AG08395 (cell line): ENCODE measurements at regions not wholly inside any gene's neighbourhood (a gene's known extent, or its start where the extent isn't known, plus 50 kb on each side); places are given as distances from the start of the nearest gene placed in this dataset.
"Not testable (repeated sequence)": the region's sequence is repeated elsewhere in the genome, so short reads cannot be mapped to it uniquely, and the experiment has no call there.

Source experiments
- DNase-seq: peaks from one replicate; pipeline ENCODE4 v3.0.0; 2012; ENCODE audit warnings: mixed read lengths, low spot score

DNA sequence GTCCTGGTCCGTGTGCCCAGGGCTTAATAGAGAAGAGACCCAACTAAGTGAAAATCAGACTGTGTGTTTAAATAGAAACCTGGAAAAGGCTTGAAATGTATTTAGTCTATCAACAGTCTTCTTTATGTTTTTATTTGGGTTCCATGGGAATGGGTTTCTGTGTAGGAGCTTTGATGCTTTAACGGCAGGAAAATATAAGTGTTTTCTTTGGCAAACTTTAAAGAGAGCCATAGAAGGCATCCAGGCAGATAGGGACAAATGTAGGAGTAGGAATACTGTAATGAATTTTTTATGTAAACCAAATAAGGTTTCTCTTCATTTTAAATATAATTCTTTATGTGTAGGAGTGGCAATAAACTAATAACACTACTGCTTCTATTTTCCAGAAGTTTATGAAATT lies 989.0 kb downstream of the GATA3 start:
- DNase-seq: no peak

DNA sequence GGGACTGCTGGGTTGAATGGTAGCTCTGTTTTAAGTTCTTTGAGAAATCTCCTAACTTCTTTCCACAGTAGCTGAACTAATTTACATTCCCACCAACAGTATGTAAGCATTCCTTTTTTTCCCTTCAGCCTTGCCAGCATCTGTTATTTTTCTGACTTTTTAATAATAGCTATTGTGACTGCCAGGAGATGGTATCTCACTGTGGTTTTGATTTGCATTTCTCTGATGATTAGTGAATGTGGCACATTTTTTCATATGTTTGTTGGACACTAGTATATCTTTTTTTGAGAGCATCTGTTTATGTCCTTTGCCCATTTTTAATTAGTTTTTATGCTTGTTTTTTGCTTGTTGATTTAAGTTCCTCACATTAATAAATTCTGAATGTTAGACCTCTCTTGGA lies 990.8 kb downstream of the GATA3 start:
- DNase-seq: no peak

DNA sequence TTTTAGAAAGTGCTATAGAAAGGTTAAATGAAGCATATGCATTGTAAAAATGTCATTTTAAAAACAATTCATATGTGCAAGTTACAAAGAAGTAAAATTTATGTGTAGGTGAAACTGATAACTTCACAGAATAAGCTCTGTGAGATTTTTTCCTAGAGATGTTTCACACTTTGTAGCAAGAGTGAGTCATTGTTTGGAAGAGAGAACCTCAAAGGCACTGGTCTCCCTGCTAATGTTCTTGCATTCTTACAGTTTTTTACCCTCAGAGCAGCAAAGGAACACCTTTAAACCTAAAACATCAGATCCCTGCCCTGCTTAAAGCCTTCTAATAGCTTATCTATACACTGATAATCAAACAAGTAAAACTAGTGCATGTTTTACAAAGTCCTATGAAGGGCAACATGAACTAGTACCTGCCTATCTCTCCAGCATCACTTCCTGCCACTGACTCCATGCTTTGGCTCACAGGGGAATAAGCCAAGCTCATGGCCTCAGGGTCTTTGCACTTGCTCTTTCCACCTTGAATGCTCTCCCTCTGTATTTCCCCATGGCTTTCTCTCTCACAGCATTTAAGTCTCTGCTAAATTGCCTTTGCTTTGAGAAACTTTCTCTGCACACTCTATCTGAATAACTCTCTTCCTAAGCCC lies 997.0 kb downstream of the GATA3 start:
- DNase-seq: no peak

DNA sequence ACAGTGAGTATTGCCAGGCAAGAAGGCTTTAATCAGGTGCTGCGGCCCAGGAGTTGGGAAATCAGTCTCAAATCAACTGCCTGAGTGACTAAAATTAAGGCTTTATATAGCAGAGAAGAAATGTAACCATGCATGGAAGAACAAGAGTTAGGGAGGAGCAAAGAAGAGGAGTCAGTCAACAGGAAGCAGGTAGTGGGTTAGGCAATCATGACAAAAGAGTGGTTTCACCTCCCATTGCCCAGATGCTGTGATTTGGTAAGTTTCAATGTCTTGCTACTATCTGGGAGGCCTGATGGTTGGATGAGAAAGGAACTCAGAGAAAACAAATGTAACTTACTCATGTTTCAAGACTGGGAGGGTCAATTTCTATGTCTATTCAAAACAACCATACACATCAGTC lies 998.3 kb downstream of the GATA3 start:
- DNase-seq: no peak

DNA sequence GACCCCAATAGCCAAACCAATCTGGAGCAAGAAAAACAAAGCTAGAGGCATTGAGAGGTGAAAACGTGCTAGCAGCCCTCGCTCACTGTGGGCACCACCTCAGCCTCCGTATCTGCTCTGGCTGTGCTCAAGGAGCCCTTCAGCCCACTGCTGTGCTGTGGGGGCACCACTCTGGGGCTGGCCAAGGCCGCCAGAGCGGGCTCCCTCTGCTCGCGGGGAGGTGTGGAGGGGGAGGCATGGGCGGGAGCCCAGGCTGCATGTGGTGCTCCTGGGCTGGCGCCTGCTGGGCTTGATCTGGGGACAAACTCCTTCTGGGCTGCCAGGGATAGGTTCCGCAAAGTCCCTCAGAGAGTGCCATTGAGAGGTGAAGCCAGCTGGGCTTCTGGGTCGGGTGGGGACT lies 1002.0 kb downstream of the GATA3 start:
- DNase-seq: no peak

DNA sequence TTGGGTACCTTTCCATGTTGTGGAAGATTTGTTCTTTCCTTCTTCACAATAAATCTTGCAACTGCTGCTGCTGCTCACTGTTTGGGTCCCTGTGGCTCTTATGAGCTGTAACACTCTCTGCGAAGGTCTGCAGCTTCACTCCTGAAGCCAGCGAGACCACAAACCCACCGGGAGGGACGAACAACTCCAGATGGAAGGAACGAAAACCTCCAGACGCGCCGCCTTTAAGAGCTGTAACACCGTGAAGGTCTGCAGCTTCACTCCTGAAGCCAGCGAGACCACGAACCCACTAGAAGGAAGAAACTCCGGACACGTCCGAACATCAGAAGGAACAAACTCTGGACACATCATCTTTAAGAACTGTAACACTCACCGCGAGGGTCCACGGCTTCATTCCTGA lies 1002.8 kb downstream of the GATA3 start:
- DNase-seq: not testable (repeated sequence)

DNA sequence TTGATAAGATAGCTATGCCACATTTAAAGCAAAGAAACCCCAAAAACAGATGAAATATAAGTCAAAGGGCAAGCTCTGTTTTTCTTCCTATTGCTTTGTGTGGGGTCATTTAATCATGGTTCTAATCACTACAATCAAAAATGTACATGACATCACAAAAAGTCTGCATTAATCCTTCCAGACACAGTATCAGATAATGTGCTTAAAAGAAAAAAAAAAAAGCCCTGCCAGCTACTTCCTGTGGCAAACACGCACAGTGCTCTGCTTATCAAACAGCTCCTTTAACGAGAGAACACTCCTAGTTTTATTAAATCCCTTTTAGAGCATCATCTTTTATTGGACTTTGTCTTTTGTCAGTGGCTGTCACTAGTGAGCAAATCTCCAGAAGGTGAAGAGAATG lies 1005.8 kb downstream of the GATA3 start:
- no peak for DNase-seq

DNA sequence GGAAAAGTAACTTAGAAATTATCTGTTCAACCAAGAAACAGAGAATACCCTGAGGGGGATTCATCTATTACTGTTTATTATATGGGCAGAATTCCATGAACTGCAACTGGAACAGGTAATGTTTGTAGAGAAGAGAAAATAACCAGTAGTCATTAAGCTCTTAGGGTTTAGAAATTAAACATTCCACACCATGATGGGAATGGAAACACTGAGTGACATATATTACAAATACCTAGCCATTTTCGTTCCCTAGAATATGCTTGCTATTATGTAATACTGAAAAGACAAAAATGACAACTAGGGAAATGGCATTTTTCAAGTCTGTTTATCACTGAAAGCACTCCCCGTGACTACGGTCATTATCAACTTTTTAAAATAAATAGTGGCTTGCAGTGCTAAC lies 1007.4 kb downstream of the GATA3 start:
- no peak for DNase-seq

DNA sequence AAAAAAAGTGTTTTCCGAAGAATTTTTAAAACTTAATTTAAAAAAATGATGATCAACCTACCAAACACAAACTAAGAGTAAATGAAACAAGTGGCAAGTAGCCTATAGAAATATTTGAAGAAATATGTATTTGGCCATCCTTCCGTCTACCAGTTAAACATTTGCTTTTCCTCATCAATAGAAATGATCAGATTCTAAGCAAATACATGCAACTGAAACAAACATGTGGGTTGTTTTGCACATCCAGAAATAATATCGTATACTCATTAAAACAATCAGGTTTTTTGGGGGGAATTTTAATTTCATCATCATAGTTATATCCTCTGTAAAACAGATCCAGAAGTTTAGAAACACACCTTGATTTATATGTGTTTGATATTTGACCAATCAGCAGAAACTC lies 1011.7 kb downstream of the GATA3 start:
- DNase-seq: no peak

DNA sequence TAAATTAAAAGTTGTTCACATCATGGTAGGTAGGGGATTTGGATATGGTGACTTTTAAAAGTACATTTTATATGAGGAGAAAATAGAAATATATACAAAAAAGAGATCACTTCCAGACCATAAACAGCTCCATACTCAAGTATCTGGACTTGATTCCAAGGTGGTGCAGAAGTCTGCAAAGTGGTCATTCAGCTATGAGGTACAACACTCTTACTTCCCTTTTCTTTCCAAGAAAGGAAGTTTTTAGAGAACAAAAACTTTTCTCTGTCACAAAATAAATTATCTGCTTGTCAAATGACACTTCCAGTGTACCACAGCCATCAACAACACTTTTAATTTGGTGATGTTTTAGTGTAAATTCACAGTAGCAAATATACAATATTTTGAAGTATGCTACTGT lies 1013.5 kb downstream of the GATA3 start:
- DNase-seq: no peak

DNA sequence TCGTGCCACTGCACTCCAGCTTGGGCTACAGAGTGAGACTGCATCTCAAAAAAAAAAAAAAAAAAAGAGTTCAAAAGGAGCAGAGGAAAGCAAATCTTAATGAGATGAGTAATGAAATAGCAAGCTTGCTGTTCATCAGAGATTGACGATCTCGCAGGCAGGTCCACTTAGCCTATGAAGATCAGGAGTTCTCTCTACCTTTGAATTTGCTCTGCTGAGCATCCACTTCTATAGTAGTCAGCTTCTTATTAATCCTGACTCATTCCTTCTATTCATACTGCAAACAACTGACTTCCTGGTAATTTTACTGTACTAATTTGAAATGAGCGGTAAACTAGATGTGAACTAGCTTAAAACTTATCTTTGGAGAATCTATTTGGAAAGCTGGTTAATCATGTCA lies 1014.6 kb downstream of the GATA3 start:
- no peak for DNase-seq

DNA sequence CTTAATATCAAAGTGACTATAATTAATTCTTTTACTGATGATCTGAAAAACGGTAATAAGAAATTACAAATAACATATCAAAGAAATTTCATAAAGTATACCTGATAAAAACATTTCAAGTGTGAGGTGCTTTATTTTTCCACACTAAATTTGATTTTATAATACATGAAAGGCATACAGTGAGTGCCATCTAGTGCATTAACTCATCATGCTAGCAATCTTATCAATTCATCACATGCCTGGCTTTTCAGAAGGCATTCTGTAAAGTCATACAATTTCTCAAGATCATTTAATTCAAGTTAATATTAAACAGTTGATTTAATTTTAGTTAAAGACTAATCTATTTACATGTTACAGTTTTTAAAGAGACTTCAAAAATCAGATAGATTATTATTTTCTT lies 1020.9 kb downstream of the GATA3 start:
- no peak for DNase-seq

DNA sequence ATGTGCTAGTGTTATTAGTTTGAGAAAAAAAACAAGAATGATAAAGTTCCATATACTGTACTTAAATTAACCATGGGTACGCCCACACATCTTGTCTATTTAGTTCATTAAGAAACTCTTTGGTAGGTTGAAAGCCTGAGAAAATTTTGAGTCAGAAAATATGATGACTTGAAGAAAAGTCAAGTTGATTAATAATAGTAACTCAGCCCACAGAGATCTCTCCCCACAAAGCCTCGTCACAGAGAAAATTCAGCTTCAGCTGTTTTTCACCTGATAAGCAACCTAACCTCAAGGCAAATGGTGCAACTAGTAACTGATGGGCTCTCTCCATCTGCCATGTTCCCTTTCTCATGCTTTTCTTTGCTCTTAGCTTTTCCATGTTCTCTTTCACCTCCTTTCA lies 1021.6 kb downstream of the GATA3 start:
- no peak for DNase-seq

DNA sequence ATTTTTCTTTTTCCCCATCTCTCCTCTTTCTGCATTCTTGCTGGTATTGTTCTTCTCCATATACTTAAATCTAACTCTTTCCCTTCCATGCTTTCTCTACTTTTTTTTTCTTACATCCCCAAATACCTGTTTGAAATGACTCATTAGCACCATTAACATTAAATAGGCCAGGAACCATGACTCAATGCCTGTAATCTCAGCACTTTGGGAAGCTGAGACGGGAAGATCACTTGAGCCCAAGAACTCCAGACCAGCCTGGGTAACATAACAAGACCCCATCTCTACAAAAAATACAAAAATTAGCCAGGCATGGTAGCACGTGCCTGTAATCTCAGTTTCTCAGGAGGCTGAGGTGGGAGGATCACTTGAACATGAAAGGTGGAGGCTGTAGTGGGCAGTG lies 1026.8 kb downstream of the GATA3 start:
- no peak for DNase-seq

DNA sequence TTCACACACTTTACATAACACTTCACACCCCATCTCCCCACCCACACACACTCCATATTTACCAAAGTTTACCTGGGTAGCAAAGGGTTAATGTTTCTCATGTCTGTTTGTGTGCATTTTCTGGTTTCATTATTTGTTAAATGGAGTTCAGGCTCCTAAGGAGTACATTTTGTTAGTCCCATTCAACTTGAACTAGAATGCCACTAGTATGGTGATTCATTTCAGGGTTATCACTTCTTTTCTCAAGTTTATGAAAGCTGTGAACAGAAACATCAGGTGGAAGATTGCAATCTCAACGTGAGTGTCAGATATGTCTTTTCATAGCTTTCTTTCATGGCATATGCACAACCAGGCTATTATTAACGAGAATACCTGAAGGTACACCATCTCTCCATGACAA lies 1027.5 kb downstream of the GATA3 start:
- no peak for DNase-seq

DNA sequence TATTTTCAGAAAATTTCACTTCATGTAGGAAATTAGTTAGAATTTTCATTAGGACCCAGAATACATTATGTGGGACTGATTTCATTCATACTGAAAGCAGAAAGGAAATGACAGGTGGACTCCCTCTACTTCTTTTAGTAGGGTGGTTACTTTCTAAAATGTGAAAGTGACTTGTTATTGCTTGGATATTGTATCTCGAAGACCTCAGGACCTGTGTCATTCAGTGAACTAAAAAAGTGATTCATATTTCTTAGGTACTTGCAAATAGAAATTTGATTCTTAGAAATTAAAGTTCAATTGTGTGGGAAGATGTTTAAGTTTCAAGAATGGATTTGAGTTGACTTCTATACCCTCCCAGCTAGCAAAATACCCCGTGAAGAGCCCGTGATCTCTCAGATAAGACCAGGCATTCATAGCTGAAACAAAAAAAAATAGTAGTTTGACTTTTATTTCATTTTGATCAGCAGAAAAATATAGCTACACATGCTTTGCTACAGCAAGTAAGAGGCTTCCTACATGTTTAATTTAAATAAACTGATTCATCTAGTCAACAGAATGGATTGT lies 1037.1 kb downstream of the GATA3 start:
- DNase-seq: no peak

DNA sequence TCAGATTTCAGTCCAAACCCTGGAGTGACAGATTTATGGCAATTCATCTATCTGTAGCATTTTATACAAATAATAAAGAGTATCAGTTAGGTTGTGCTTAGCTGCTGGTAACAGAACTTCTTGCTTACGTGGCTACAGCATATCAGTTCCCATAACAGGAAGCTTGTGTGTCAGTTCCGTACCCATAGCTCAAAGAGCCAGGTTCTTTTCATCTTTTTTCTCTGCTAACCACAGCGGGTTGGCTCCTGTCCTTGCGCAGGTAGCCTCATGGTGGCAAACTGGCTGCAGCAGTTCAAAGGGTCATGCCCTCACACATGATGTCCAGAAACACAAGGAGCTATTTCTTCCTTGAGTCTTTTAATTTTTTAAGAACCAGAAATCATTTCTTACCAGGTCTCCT lies 1041.8 kb downstream of the GATA3 start:
- no peak for DNase-seq

DNA sequence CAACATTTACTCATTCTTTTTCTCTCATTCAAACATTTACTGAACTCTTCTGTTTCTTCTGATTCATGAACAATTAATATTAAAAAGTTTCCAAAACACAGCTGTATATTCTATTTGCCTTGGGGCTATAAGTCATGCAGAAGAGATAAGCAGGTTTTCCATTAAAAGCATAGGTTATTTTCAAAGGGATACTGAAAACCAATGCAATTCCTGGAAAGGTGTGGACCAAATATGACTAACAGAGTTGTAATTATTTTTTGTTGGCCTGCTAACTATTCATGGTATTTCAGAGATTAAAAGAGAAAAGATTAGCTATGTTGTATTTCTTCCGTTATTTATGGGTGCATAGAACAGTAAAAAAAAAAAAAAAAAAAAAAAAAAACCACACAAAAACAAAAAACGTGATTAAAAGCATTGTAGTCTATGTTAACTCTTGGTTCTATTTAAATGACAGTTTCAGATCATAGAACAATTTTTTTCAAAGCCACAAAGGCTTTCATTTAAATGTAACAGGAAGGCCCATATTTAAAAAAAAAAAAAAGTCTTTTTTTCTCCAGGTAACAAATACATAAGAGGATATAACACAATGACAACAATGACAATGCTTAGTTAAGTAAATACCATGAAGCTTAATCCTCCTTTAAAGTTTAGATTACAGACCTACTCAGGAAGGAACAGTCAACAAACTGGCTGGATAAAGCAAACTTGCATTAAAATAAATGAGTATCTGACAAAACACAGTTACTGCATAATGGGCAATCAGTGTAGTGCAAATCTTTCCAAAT lies 1042.9 kb downstream of the GATA3 start:
- no peak for DNase-seq

DNA sequence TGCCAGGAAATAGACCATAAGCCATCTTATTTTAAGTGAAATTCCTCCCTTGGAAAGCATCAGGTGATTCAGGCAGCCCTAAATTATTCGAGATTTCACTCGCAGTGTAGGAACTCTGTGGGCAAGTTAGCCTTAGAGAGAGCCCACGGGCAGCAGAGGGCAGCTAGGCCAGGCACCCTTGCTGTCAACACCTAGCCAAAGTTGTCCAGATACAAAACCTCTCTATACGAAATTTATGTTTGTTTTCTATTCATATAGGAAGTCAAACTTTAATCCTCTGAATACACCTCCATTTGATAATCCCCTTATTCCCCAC lies 1043.5 kb downstream of the GATA3 start:
- no peak for DNase-seq

DNA sequence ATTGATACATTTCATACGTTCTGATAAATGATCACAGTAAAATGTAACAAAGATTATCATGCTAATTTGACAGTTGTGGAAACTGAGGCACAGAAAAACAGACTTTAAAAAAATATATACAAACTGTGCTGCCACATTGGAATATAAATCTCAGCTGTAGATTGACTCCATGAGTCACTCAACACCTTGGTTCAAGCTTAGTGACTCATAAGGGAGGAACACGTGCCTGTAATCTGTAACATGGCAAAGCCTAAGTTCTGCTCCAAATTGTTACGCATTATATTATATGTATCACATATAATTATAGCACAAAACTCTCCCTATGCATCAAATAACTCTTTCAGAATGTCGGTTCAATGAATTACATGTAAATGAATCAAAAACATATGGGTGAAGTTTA lies 1047.5 kb downstream of the GATA3 start:
- DNase-seq: no peak

DNA sequence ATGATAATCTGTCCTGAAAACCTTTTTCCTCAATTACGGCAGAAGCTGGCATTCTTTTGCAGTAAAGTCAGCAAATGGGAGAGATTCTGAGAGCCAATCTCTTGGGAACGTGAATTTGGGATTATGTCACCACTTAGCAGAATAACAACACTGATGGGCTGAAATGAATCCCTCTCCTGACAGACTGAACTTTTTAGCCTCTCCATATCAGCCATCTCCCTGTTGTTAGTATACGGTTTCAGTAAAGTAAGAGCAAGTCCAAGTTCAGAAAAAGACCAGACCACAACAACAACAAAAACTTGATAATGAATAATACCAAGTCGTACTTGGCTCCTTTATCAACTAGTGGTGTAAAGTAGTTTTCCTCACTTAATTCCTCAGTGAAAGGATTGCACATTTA lies 1048.8 kb downstream of the GATA3 start:
- no peak for DNase-seq

DNA sequence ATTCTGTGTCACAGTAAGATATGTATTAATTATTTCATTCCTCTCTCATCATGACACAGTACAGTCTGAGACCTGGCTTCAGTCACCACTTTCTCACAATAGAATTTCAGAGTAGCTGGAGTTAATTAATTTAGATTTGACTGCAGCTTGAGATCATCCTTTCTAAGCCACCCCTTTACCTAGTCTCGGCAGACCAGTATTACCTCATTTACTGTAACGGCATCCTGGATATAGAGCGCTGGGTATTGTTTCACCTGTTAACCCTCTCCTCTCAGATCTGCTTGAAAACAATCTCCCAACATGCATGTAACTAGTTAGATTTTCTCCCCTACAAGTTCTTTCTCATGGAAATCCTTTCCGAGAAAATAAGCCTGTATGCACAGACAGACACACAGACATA lies 1057.5 kb downstream of the GATA3 start:
- DNase-seq: no peak

DNA sequence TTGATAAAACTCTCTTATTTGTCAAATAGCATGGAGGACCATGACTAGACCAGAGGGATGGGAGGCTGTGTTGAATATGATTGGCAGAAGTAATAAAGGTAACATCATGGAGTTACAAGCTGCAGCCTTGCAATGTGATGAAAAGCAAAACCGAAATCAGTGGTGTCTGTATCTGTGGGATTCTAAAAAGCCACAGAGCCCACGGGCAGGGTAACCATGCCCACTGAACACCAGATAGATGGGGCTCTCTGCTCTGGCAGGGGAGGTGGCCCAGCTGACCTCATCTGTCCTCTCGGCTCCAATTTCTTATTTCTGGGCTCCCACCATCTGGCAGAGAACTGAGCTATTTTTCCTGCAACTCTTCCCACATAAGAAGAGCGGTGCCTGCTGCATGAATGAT lies 1072.2 kb downstream of the GATA3 start:
- DNase-seq: no peak

DNA sequence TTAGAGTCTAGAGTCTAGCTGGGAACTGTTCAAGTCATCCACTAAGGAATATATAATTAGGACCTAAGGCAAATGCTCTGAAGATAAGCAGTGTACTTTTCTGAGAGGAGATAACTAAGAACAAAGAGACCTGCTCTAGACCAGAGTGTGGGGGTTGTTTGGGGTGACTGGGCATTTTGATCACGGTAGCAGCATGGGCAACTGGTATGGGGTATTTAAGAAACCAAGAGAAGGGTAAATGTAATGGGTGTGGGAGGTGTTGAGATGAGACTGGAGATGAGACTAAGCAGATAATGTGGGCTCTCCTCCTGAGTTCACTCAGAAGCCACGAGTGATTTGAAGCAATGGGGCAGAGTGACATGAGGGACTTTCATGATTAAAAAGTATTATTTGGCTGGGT lies 1082.9 kb downstream of the GATA3 start:
- DNase-seq: no peak
